ENCODE measurements at regions not wholly inside any gene's neighbourhood (a gene's known extent, or its start where the extent isn't known, plus 50 kb on each side); places are given as distances from the start of the nearest gene placed in this dataset.

DNA sequence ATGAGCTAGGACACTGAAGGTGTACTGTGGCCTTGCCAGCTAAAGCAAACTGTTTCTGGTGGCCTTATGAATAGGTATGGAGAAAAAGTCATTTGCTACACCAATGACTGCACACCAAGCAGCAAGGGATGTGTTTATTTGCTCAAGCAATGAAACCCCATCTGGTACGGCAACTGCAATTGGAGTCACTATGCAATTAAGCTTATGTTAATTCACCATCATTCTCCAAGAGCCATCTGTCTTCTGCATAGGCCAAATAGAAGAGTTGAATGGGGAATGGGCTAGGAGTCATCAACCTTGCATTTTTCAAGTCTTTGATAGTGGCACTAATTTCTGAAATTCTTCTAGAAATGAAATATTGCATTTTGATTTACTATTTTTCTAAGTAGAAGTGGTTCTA, 372.0 kb downstream of the KCNJ3 start:
- TF ChIP-seq CTCF (IDR thresholded peaks at IDR 0.05; ENCODE audit: low read depth, low read length, poor library complexity, severe bottlenecking) (no peak), EZH2phosphoT487 (IDR thresholded peaks at IDR 0.05; ENCODE audit: borderline replicate concordance, low read length) (no peak)

All from DOHH2 (cell line).